ENCODE measurements at regions not wholly inside any gene's neighbourhood (a gene's known extent, or its start where the extent isn't known, plus 50 kb on each side); places are given as distances from the start of the nearest gene placed in this dataset.

DNA sequence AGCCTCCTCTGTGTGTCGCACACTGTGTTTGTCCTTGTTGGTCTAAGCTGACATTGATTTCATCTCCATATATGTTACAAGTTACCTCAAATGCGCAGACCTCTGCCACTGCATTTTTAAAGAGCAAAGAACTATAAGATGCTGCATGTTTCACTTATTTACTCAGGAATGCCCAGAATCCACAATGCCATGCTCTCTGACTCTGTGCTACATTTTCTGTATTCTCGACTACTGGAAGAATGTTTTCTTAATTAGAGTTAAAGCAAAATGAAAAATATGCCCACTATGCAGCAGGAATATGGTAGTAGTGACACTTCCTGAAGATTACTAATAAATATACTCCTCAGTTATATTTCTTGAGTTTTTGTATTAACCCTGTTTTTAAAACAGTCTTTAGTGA lies 296.4 kb downstream of the HACE1 start (continued):
- TF ChIP-seq RAD51 (IDR thresholded peaks at IDR 0.05; ENCODE audit: borderline replicate concordance) (no peak), CHD4 (IDR thresholded peaks at IDR 0.05; ENCODE audit: borderline replicate concordance, low read length) (no peak), KLF9 (CRISPR knock-in tag; IDR thresholded peaks at IDR 0.05; ENCODE audit: low read depth) (no peak), ISL2 (CRISPR knock-in tag; IDR thresholded peaks at IDR 0.05) (no peak), EHMT2 (IDR thresholded peaks at IDR 0.05; ENCODE audit: borderline replicate concordance, low read depth, low read length) (no peak)

DNA sequence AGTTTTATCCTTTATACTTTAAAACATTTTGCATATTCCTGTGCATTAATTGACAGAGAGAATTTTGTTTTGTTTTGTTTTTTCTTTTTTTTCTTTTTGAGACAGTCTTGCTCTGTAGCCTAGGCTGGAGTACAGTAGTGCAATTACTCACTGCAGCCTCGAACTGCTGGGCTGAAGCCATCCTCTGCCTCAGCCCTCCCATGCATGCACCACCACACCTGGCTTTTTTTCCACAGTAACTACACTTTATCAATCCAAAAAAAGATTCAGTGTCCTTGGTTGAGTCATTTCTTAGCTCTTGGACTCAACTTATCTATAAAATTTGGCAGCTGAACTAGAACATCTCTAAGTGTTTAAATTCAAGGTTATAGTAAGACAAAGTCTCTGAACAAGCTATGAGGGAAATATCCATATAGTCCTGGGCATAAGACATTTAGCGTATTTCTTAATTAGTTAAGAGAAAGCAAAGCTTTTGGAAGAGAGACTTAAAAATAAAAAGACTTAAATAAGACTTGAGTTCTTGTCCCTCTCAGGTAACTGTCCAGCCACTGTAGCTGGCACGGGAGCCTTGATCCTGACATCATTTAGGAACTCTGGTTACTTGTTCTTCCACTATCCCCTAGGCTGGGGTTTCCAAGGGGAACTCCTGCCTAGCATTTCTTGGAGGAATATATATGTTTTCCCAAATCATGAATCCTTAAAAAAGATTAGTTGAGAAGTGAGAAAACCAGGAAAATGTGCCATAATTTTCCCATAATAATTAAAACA lies 300.1 kb downstream of the HACE1 start:
- ChIA-PET POLR2A (no interaction called here), CTCF (ENCODE audit: low intra/inter-chr PET ratio, low total read pairs) (no interaction called here)
- no peak overlapping the region for H3K9ac ChIP-seq (ENCODE audit: insufficient read depth, low read depth, low read length)
- H3K27ac ChIP-seq (ENCODE audit: extremely low read length, insufficient read depth, low read length) = no peak overlapping the region
- intact Hi-C loops (cut with micrococcal nuclease; ENCODE audit: unreplicated experiment) = no loop called here
- ATAC-seq (no peak), FAIRE-seq (no peak), DNase-seq (ENCODE audit: low spot score) (no peak)
- H3K36me3 ChIP-seq (replicated peaks in 1 of 2; ENCODE audit: control insufficient read depth in 1 of 2, insufficient read depth in 2 of 2, low read length in 2 of 2) = no peaks in the 10 kb centered on the region
- no peak overlapping the region for H3K4me3 ChIP-seq (replicated peaks in 1 of 3; ENCODE audit: insufficient read depth in 1 of 3, low read depth in 2 of 3, low read length in 3 of 3)
- in situ Hi-C loops (cut with HindIII; ENCODE audit: extremely low pct_ligation_motif_present, low pct_unique_long_range_greater_than_20kb) = no loop called here
- BruUV-seq (replicated peaks) = no TSS peak
- TF ChIP-seq CENPT (CRISPR knock-in tag; IDR thresholded peaks at IDR 0.05; ENCODE audit: low read depth) (no peak), SIX4 (CRISPR knock-in tag; IDR thresholded peaks at IDR 0.05) (no peak), KDM3A (CRISPR knock-in tag; IDR thresholded peaks at IDR 0.05; ENCODE audit: low read depth) (no peak), JARID2 (CRISPR knock-in tag; IDR thresholded peaks at IDR 0.05; ENCODE audit: insufficient replicate concordance) (no peak), HNRNPH1 (optimal IDR thresholded peaks at IDR 0.05; ENCODE audit: low read depth, low read length) (no peak), DR1 (CRISPR knock-in tag; IDR thresholded peaks at IDR 0.05) (no peak), ZNF788 (CRISPR knock-in tag; IDR thresholded peaks at IDR 0.05; ENCODE audit: borderline replicate concordance) (no peak), NCOA5 (CRISPR knock-in tag; IDR thresholded peaks at IDR 0.05) (no peak)
- TF ChIP-seq, protein P1, sequence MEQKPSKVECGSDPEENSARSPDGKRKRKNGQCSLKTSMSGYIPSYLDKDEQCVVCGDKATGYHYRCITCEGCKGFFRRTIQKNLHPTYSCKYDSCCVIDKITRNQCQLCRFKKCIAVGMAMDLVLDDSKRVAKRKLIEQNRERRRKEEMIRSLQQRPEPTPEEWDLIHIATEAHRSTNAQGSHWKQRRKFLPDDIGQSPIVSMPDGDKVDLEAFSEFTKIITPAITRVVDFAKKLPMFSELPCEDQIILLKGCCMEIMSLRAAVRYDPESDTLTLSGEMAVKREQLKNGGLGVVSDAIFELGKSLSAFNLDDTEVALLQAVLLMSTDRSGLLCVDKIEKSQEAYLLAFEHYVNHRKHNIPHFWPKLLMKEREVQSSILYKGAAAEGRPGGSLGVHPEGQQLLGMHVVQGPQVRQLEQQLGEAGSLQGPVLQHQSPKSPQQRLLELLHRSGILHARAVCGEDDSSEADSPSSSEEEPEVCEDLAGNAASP (CRISPR knock-in tag; IDR thresholded peaks at IDR 0.05; ENCODE audit: borderline replicate concordance) = no peak
- TF ChIP-seq, protein P2, sequence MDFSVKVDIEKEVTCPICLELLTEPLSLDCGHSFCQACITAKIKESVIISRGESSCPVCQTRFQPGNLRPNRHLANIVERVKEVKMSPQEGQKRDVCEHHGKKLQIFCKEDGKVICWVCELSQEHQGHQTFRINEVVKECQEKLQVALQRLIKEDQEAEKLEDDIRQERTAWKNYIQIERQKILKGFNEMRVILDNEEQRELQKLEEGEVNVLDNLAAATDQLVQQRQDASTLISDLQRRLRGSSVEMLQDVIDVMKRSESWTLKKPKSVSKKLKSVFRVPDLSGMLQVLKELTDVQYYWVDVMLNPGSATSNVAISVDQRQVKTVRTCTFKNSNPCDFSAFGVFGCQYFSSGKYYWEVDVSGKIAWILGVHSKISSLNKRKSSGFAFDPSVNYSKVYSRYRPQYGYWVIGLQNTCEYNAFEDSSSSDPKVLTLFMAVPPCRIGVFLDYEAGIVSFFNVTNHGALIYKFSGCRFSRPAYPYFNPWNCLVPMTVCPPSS (IDR thresholded peaks at IDR 0.05) = no peak
- TF ChIP-seq, protein P3, sequence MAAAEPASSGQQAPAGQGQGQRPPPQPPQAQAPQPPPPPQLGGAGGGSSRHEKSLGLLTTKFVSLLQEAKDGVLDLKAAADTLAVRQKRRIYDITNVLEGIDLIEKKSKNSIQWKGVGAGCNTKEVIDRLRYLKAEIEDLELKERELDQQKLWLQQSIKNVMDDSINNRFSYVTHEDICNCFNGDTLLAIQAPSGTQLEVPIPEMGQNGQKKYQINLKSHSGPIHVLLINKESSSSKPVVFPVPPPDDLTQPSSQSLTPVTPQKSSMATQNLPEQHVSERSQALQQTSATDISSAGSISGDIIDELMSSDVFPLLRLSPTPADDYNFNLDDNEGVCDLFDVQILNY (CRISPR knock-in tag; conservative IDR thresholded peaks at IDR 0.05) = no peak
- TF ChIP-seq, protein P4, sequence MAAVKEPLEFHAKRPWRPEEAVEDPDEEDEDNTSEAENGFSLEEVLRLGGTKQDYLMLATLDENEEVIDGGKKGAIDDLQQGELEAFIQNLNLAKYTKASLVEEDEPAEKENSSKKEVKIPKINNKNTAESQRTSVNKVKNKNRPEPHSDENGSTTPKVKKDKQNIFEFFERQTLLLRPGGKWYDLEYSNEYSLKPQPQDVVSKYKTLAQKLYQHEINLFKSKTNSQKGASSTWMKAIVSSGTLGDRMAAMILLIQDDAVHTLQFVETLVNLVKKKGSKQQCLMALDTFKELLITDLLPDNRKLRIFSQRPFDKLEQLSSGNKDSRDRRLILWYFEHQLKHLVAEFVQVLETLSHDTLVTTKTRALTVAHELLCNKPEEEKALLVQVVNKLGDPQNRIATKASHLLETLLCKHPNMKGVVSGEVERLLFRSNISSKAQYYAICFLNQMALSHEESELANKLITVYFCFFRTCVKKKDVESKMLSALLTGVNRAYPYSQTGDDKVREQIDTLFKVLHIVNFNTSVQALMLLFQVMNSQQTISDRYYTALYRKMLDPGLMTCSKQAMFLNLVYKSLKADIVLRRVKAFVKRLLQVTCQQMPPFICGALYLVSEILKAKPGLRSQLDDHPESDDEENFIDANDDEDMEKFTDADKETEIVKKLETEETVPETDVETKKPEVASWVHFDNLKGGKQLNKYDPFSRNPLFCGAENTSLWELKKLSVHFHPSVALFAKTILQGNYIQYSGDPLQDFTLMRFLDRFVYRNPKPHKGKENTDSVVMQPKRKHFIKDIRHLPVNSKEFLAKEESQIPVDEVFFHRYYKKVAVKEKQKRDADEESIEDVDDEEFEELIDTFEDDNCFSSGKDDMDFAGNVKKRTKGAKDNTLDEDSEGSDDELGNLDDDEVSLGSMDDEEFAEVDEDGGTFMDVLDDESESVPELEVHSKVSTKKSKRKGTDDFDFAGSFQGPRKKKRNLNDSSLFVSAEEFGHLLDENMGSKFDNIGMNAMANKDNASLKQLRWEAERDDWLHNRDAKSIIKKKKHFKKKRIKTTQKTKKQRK (IDR thresholded peaks at IDR 0.05; ENCODE audit: low read length) = no peak
- 7% methylated on average over 3 of the region's 3 CpGs for WGBS (ENCODE audit: low lambda C conversion rate)
- H3K4me2 ChIP-seq (ENCODE audit: low read depth, low read length) = no peak overlapping the region
- H3K27me3 ChIP-seq (ENCODE audit: control insufficient read depth in 1 of 2, insufficient read depth in 2 of 2, low read length in 2 of 2) = no peaks in the 10 kb centered on the region
- no peaks in the 10 kb centered on the region for H3K9me3 ChIP-seq (ENCODE audit: low read length)
- H2AFZ ChIP-seq (ENCODE audit: low read length) = no peak overlapping the region
- no peaks in the 10 kb centered on the region for H4K20me1 ChIP-seq (ENCODE audit: insufficient read depth, low read length)
- no peaks in the 10 kb centered on the region for H3K4me1 ChIP-seq (ENCODE audit: insufficient read depth, low read length)
- no peaks in the 10 kb centered on the region for H3K79me2 ChIP-seq (ENCODE audit: insufficient read depth, low read length)

All from HepG2 (cell line).